SK-N-SH treated with all-trans-retinoic acid at 6 μM for 48 hours (cell line): ENCODE measurements at regions not wholly inside any gene's neighbourhood (a gene's known extent, or its start where the extent isn't known, plus 50 kb on each side); places are given as distances from the start of the nearest gene placed in this dataset.

Source experiments
- BACH2 ChIP-seq: fragments of 250-450 bp; sonication (Bioruptor Pico); IDR thresholded peaks from 2 replicates; pipeline ENCODE4 v1.9.0; 2021; ENCODE audit warnings: mild to moderate bottlenecking, borderline replicate concordance
- CREB5 ChIP-seq: fragments of 250-450 bp; sonication (Bioruptor Pico); IDR thresholded peaks from 2 replicates; pipeline ENCODE4 v1.5.1; 2020; ENCODE audit warnings: low read depth, mild to moderate bottlenecking, moderate library complexity
- CSDC2 ChIP-seq: fragments of 250-450 bp; sonication (Bioruptor Pico); IDR thresholded peaks from 2 replicates; pipeline ENCODE4 v1.5.0; 2020; ENCODE audit warnings: mild to moderate bottlenecking, moderate library complexity
- CSRNP3 ChIP-seq: fragments of 250-450 bp; sonication (Bioruptor Pico); IDR thresholded peaks from 2 replicates; pipeline ENCODE4 v1.5.1; 2021; ENCODE audit warnings: mild to moderate bottlenecking, moderate library complexity
- GLIS3 ChIP-seq: fragments of 250-450 bp; sonication (Bioruptor Pico); IDR thresholded peaks from 2 replicates; pipeline ENCODE4 v1.5.0; 2020; ENCODE audit warnings: mild to moderate bottlenecking, moderate library complexity
- OSR1 ChIP-seq: fragments of 250-450 bp; sonication (Bioruptor Pico); IDR thresholded peaks from 2 replicates; pipeline ENCODE4 v1.8.0; 2022; ENCODE audit warnings: moderate library complexity, mild to moderate bottlenecking, inconsistent platforms
- POU6F1 ChIP-seq: fragments of 250-450 bp; sonication (Bioruptor Pico); IDR thresholded peaks from 2 replicates; pipeline ENCODE4 v1.8.0; 2021; ENCODE audit warnings: low read depth, mild to moderate bottlenecking, moderate library complexity, borderline replicate concordance
- PPARA ChIP-seq: fragments of 250-450 bp; sonication (Bioruptor Pico); IDR thresholded peaks from 2 replicates; pipeline ENCODE4 v1.5.0; 2020; ENCODE audit warnings: mild to moderate bottlenecking, borderline replicate concordance
- SNAI2 ChIP-seq: fragments of 250-450 bp; sonication (Bioruptor Pico); IDR thresholded peaks from 2 replicates; pipeline ENCODE4 v1.5.0; 2020; ENCODE audit warnings: mild to moderate bottlenecking, moderate library complexity
- ZFP3 ChIP-seq: fragments of 250-450 bp; sonication (Bioruptor Pico); IDR thresholded peaks from 2 replicates; pipeline ENCODE4 v1.5.0; 2020; ENCODE audit warnings: mild to moderate bottlenecking, moderate library complexity
- ZNF70 ChIP-seq: fragments of 450-650 bp; formaldehyde crosslinking; IDR thresholded peaks from 2 replicates; pipeline ENCODE4 v1.5.0; 2020; ENCODE audit warnings: mild to moderate bottlenecking, moderate library complexity
- TF ChIP-seq, protein P1 (sequence below): fragments of 250-450 bp; sonication (Bioruptor Pico); IDR thresholded peaks from 2 replicates; pipeline ENCODE4 v1.8.0; 2020; ENCODE audit warnings: mild to moderate bottlenecking, moderate library complexity, borderline replicate concordance

DNA sequence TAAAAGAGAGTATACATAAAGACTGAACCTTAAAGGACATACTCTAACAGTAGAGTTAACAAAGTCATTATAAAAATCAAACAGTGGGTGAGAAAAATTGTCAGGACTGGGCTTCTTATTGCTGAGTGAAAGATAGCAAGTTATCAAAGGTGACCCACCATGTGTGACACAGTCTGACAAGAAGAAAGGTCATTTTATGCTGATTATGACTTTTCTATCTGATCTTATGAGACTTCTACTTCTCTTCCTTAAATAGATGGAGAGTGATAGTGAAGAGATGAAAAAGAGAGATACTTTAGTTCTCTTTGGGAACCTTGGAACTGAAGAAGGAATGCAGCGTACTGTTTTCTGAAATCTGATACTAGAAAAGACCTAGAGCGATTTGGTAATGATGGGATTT, 2157.1 kb downstream of the NCAM2 start:
- TF ChIP-seq CSDC2 (CRISPR knock-in tag) (no peak), ZNF70 (CRISPR knock-in tag) (no peak), OSR1 (CRISPR knock-in tag) (no peak), BACH2 (CRISPR knock-in tag) (no peak), POU6F1 (CRISPR knock-in tag) (no peak), GLIS3 (no peak), SNAI2 (CRISPR knock-in tag) (no peak), ZFP3 (CRISPR knock-in tag) (no peak), PPARA (no peak), CSRNP3 (no peak), CREB5 (no peak)
- TF ChIP-seq, protein P1, sequence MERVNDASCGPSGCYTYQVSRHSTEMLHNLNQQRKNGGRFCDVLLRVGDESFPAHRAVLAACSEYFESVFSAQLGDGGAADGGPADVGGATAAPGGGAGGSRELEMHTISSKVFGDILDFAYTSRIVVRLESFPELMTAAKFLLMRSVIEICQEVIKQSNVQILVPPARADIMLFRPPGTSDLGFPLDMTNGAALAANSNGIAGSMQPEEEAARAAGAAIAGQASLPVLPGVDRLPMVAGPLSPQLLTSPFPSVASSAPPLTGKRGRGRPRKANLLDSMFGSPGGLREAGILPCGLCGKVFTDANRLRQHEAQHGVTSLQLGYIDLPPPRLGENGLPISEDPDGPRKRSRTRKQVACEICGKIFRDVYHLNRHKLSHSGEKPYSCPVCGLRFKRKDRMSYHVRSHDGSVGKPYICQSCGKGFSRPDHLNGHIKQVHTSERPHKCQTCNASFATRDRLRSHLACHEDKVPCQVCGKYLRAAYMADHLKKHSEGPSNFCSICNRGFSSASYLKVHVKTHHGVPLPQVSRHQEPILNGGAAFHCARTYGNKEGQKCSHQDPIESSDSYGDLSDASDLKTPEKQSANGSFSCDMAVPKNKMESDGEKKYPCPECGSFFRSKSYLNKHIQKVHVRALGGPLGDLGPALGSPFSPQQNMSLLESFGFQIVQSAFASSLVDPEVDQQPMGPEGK = no peak
